Mononuclear cell (primary cell): ENCODE measurements at regions not wholly inside any gene's neighbourhood (a gene's known extent, or its start where the extent isn't known, plus 50 kb on each side); places are given as distances from the start of the nearest gene placed in this dataset.

Experiments used
- H3K27me3 ChIP-seq: 2 replicates; pipeline ENCODE4 v1.6.0; 2011; ENCODE audit warnings: low read length, control low read depth; ENCODE audit not compliant: insufficient read depth
- H3K4me1 ChIP-seq: 2 replicates; pipeline ENCODE4 v1.5.1; 2011; ENCODE audit warnings: mild to moderate bottlenecking, low read length, control low read depth; ENCODE audit not compliant: insufficient read depth
- H3K4me3 ChIP-seq: 2 replicates; pipeline ENCODE4 v1.5.1; 2011; ENCODE audit warnings: mild to moderate bottlenecking, low read length, moderate library complexity
- H3K9me3 ChIP-seq: 2 replicates; pipeline ENCODE4 v1.5.1; 2011; ENCODE audit warnings: low read depth, mild to moderate bottlenecking, control low read depth, low read length

DNA sequence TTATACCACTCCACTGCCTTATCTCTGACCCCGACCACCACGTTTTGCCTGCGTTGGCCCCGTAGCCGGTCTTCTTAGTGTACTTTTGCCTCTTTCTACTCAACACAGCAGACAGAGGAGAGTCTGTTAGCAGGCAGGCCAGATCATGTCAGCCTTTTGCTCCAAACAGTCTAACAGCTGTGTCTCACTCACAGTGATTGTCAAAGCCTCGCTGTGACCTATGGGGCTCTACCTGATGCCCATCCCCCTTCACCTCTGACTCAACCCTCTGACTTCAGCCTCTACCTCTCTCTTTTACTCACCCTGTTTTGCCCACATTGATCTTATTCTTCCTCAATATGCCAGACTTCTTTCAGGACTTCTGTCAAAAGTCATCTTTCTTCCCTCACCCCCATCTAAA is 127.1 kb downstream of the TRIML1 start:
- Histone ChIP-seq H3K27me3 (no peaks in the 10 kb centered on the region), H3K4me1 (no peaks in the 10 kb centered on the region), H3K9me3 (no peaks in the 10 kb centered on the region), H3K4me3 (no peak overlapping the region)

DNA sequence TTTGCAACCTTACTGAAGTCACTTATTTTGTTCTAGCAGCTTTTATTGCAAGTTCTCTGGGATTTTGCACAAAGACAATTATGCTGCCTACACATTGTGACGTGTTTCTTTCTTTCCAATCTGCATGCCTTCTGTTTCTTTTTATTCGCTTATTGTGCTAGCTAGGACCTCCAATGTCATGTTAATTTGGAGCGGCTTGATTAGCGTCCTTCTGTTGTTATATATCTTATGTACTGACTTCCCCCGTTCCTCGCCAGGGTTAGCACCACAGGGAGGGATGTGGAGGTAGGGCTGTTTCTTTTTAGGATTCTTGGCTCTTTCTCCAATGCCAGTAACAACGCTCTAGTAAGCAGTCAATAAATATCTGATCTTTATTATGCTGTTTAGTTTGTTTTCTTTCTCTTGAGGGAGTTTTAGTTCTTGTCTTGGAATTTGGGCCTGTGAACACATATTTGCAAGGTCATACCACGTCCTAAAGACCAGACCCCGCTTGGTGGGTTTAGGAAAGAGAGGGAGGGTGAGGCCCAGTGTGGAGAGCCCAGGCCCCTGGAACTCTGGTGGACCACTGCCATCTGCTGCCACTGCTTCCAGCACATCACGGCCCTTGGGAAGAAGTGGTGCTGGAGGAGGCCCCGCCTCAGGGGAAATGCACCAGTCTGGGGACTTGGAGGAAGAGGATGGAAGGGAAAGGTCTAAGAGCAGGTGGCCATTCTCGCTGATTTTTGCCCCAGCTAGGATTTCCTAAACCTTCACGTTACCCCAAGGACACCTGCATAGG is 129.1 kb downstream of the TRIML1 start:
- Histone ChIP-seq H3K4me3 (no peak overlapping the region), H3K9me3 (no peaks in the 10 kb centered on the region), H3K4me1 (no peaks in the 10 kb centered on the region), H3K27me3 (no peaks in the 10 kb centered on the region)

DNA sequence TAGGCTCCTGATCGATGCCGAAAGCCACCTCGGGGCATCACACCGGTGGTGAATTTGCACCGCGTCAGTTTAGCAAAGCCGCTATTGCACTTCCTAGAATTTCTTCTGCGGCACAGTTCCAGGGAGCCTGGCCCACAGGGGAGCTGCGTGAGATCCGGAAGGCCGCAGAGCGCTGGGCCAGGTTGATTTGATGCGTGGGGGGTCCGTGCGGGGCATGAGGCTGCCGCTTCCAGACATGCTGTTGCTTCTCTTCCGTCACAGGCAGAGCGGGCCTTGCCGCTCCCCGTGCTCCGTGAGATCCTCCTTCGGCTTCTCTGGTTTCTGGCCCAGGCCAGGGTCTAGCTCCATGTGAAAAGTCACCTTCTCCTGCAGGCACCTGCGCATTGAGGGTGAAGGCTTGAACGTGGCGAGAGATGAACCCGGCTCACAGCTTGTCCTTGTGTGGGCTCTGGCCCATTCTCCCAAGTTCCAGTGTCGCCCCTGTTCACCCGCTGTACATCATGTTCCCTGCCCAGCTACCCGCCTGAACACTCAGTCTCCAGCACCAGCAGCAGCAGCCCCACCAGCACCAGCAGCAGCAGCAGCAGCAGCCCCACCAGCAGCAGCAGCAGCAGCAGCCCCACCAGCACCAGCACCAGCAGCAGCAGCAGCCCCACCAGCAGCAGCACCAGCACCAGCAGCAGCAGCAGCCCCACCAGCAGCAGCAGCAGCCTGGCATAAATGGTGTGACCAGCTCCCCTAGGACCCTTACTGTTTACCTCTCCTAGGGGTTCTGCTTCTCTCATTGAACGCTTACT is 131.2 kb downstream of the TRIML1 start:
- H3K27me3 ChIP-seq = no peaks in the 10 kb centered on the region
- no peaks in the 10 kb centered on the region for H3K4me1 ChIP-seq
- H3K4me3 ChIP-seq = no peak overlapping the region
- no peaks in the 10 kb centered on the region for H3K9me3 ChIP-seq

DNA sequence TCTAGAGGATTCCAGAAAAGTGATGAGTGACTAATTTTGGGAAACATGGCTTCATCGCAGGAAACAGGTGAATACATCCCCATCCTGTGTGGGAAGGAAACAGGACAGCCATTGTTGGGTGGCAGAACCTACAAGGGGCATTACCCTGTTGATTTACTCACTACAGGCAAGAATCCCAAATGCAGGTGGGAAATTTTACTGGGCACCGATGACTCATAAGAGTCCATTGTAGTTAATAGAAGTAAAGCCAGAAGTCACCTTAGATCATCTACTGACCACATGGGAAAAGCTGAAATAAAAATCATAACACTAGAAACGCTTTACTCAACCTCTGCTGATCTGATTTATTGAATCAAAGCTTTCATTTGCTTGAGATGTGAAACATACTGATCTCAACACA is 136.4 kb downstream of the TRIML1 start:
- no peaks in the 10 kb centered on the region for H3K4me1 ChIP-seq
- H3K27me3 ChIP-seq = no peaks in the 10 kb centered on the region
- H3K4me3 ChIP-seq = no peak overlapping the region
- no peaks in the 10 kb centered on the region for H3K9me3 ChIP-seq

DNA sequence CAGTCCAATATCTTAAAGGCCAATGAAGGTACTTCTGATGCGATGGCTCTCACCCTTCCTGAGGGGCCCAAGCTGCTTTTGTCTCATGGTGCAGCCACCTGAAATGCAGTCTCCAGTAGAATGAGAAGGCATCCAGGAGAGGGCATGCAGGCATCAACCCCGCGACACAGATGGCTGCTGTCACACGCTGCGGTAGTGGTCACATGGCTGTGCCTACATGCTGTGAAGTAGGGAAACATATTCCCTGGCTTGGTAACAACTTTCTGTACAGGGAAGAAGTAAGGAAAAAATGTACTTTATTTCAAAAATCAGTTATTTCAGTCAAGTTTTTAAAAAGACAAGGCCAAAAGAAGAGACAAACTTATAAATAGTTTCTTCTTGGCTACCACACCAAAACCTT is 139.9 kb downstream of the TRIML1 start:
- Histone ChIP-seq H3K4me1 (no peaks in the 10 kb centered on the region), H3K4me3 (no peak overlapping the region), H3K9me3 (no peaks in the 10 kb centered on the region), H3K27me3 (no peaks in the 10 kb centered on the region)

DNA sequence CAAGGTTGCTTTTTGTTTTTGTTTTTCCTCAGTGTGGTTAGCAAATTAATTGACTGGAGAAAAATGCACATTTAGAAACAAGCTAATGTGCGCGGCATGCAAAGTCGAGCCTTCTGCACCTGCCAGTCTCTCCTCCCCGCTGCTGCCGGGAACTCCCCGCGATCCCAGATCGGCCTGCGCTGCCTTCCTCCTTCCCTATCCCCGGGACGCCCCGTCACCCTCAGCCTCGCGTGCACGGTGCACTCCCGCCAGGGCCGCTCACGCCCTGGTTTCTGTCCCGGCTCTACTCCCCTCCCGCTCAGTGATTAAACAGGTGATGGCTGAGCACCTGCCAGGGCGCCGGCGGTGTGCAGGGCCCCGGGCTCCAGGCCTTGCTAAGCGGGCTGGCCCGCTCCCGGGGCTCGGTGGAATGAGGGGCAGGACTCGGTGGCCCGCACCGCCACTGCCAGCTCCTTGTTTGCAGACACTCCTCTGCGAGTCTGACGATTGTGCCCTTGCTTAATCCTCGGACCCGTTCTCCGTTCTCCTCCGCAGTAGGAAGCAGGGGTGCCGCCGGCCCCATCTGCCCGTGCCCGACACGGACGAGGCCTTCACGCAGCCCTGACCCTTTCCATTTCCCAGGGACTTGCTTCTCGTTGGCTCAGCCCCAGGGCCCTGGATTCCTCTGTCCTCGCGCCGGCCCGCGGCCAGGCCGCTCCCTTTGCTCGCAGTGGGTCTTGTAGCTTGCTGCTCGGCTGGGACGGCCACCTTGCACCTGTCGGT is 143.4 kb downstream of the TRIML1 start:
- H3K27me3 ChIP-seq = no peaks in the 10 kb centered on the region
- no peaks in the 10 kb centered on the region for H3K9me3 ChIP-seq

DNA sequence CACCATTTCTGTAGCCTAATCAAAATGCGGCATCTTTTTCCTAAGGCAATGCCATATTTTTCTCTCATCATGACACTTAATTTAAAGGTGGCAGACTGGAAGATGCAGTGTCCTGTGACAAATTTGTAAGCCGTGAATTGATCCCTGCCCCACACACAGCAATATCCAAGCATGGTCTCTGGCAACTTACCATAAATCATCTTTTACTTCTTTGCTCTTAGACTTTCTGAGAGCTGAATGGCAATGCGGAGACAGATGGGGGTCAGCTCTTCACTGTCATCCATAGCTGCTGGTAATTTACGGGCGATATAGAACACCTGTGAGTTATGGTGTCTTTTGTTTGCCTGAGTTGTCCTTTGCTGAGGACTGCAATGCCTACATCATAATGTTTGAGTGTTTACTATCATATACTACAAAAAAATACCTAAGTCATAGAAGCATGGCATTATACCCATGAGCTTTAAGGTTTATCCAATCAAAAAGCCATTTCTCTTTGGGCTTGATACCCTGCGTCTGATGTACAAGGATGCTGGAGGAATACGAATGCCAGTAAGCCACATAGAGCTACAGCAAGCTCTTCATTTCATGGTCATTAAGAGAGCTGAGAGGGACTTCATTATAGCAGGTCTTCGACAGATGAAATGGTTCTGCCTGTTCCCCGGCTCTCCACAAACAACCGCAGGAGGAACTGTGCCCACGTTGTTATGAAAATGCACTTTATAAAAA is 148.1 kb downstream of the TRIML1 start:
- Histone ChIP-seq H3K9me3 (no peaks in the 10 kb centered on the region), H3K4me1 (no peaks in the 10 kb centered on the region), H3K4me3 (no peak overlapping the region), H3K27me3 (no peaks in the 10 kb centered on the region)

More for the DNA sequence above, 143.4 kb downstream of the TRIML1 start:
- Histone ChIP-seq H3K4me1 (no peaks in the 10 kb centered on the region), H3K4me3 (no peak overlapping the region)

DNA sequence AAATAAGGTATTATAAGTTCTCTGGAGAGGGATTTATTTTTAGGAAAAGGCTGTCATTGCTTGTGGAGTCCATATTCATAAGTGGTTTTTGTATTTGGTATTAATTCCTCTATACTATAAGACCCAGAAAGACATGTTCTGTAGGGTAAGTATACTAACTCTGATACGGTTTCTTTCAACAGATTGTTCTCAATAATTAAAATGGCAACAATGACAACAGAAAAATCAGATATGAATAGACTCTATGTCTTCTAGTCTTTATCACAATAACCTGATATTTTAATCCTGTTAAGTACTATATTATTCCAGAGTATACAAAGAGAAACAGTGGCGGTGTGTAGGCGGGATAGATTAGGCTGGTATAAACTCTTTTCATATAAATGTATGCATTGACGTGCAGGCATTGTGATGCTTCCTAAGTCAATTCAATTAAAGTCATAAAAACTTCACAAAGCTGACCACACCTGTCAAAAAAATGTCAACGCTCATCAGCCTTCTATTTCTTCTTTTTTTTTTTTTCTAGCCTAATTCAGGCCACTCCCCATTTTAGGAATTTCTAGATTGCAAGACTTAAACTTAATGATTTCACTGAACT is 150.4 kb downstream of the TRIML1 start:
- no peaks in the 10 kb centered on the region for H3K4me1 ChIP-seq
- H3K4me3 ChIP-seq = no peak overlapping the region
- no peaks in the 10 kb centered on the region for H3K27me3 ChIP-seq
- H3K9me3 ChIP-seq = no peaks in the 10 kb centered on the region

DNA sequence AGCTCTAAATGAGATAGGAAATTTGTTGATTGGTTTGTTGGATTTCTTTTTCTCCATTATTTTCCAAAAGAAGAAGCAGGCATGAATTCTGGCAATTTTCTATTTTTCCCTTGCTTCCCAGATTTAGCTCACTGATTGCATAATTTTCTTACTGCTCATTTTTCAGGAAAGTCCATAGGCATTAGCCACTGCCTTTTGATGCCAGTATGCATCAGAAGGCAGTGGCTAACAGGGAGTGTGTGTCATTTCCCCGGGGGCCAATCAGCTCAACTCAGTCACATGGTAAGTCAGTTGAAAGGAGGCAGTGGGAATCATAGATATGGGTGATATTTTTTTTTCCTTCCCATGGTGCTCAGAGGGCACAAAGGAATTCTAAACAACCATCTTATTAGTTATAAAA is 156.7 kb downstream of the TRIML1 start:
- no peaks in the 10 kb centered on the region for H3K4me1 ChIP-seq
- no peak overlapping the region for H3K4me3 ChIP-seq
- no peaks in the 10 kb centered on the region for H3K9me3 ChIP-seq
- H3K27me3 ChIP-seq = no peaks in the 10 kb centered on the region

DNA sequence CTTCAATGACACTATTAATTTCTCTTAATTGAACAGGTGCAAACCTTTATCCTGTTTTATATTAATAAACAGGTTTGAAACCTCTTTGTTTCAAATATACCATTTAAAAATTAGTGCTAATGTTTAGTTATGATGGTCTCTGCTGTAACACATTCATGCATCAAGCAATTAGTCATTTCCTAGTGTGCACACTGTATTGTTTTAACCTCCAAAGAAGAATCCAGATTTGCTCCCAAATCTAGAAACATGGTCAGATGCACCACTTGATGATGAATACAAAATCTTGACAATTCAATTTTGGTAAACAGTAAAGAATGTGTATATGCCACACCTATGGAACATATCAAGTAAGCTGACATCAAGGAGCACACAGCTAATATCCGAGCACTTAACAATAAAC is 157.1 kb downstream of the TRIML1 start:
- Histone ChIP-seq H3K27me3 (no peaks in the 10 kb centered on the region), H3K9me3 (no peaks in the 10 kb centered on the region), H3K4me3 (no peak overlapping the region), H3K4me1 (no peaks in the 10 kb centered on the region)

DNA sequence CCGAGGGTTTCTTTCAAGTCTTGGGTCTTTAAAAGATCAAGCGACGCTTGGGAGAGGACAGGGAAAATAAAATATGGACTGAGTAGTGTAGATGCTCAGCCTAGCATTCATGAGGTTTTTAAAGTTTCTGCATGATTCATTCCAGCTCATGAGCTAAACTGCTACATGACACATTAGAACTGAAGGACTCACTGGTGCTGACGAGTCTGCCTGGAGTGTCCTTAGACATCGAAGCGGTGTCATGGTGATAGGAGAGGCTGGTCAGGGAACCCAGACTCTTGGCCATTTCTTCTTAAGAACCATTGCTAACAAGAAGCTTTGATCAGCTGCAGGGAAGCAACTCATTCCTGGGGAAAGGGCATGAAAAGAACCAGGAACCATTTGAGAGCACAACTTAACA is 158.6 kb downstream of the TRIML1 start:
- Histone ChIP-seq H3K27me3 (no peaks in the 10 kb centered on the region), H3K4me1 (no peaks in the 10 kb centered on the region), H3K9me3 (no peaks in the 10 kb centered on the region), H3K4me3 (no peak overlapping the region)

DNA sequence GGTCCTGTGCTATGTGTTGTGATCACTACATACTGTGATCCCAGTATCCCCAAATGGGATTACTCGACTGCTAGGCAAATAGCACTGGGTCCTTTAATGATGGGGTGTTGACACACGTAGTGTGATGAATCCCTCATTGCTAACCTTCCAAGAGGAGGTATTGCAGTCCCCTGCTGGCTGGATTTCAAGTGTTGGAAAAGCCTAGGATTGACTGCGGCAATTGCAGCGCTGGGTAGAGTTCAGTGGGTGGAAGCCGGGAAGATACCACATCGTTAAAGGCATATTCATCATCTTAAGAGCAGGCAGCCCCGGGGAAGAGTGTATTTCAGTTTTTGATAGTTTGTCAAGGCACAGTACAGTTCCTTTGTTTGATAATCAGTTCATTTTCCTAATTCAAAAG is 159.9 kb downstream of the TRIML1 start:
- Histone ChIP-seq H3K4me3 (no peak overlapping the region), H3K4me1 (no peaks in the 10 kb centered on the region), H3K9me3 (no peaks in the 10 kb centered on the region), H3K27me3 (no peaks in the 10 kb centered on the region)

DNA sequence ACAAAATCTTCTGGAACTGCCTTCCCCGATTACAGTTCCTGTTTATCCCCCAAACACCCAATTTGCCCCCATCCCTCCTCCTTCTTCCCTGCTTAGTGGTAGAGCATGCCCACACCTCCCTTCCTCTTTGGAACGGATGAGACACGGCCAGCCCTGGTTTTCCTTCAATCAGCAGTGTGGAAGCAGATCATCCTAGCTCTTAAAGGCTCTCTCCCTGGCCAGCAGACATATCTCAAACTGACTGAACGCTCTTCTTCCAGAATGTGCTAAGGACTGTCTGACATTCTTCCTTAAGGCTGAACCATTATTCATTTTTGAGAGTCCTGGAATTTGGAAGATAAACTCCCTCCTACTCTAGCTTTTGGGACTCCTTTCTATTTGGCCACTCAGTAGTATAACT is 161.1 kb downstream of the TRIML1 start:
- no peaks in the 10 kb centered on the region for H3K4me1 ChIP-seq
- no peak overlapping the region for H3K4me3 ChIP-seq
- no peaks in the 10 kb centered on the region for H3K9me3 ChIP-seq
- H3K27me3 ChIP-seq = no peaks in the 10 kb centered on the region

DNA sequence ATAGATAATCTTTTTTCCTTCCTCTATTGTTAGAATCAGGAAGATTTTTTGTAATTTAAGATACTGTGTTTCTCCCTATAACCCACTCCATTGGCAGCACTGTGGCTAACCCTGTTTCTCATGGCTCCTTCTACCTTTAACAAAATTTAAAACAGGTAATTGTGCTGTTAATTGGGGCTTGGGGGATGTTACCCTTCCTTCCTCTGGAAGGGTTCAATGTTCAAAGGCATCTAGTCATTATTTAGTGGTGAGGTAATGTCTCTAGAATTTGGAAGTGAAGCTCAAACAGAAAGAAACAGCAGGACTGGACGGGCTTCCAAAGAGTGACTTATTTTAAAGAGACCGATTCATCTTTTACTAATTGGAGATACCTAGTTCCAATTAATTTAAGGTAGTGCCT is 166.4 kb downstream of the TRIML1 start:
- Histone ChIP-seq H3K9me3 (peaks cover 5% of the 10 kb centered on the region), H3K4me1 (no peaks in the 10 kb centered on the region), H3K4me3 (no peak overlapping the region), H3K27me3 (no peaks in the 10 kb centered on the region)
